ENCODE measurements at regions not wholly inside any gene's neighbourhood (a gene's known extent, or its start where the extent isn't known, plus 50 kb on each side); places are given as distances from the start of the nearest gene placed in this dataset. TPM values are rescaled to one million over a fixed set of nuclear protein-coding genes. Genes with fewer than 3 reads are reported as not detected.

DNA sequence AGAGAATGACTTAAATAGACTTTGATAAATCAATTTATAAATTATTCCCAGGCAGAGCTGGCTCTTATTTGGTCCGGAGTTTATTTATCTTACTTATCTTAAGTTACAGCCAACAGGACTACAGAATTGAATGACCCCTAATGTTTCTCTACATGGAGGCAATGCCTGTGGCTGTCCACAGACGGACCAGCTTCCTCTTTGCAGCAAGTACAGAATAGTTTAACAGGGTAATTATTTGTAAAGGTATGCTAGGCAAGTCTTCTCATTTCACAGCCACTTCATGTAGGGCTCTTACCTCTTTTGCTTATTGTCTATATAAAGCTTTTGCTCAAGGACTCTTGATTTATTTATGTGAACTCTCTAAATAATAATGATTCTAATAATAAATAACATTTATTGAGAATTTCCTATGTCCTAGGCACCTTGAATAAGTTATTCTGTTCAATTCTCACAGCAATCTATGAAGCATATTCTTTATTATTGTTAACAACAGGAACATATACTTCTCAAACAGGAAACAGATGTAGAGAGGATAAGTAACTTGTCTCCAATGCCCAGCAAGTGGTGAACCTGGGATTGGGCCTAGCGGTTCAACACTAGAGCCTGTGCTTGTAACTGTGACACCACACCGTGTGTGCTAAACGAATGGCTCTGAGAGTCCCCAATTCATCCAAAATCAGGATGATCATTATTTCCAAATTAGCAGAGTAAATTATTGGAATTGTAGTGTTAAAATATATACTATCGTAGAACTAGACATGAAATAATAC, 58.8 kb upstream of the NXPH2 start:
- POLR2A ChIA-PET, result no interaction called here
- CTCF ChIA-PET, result no interaction called here

DNA sequence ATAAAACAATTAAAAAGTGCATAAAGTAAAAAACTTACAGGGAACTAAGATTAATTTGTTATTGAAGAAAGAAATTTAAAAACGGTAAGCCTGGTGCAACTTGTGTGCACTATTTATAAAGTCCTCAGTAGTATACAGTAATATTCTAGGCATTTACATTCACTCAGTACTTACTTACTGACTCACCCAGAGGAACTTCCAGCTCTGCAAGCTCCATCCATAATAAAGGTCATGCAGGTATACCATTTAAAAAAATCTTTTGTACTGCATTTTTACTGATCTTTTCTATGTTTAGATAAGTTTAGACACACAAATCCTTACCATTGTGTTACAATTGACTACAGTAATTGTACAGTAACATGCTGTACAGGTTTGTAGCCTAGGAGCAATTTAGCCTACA, 51.5 kb upstream of the NXPH2 start:
- H3K27ac ChIP-seq (ENCODE audit: low read depth, low read length), result no peak overlapping the region
- POLR2A ChIA-PET, result no interaction called here
- no peak overlapping the region for H3K4me3 ChIP-seq (ENCODE audit: low read depth, low read length)
- CTCF ChIA-PET, result no interaction called here
- TF ChIP-seq, protein P1, sequence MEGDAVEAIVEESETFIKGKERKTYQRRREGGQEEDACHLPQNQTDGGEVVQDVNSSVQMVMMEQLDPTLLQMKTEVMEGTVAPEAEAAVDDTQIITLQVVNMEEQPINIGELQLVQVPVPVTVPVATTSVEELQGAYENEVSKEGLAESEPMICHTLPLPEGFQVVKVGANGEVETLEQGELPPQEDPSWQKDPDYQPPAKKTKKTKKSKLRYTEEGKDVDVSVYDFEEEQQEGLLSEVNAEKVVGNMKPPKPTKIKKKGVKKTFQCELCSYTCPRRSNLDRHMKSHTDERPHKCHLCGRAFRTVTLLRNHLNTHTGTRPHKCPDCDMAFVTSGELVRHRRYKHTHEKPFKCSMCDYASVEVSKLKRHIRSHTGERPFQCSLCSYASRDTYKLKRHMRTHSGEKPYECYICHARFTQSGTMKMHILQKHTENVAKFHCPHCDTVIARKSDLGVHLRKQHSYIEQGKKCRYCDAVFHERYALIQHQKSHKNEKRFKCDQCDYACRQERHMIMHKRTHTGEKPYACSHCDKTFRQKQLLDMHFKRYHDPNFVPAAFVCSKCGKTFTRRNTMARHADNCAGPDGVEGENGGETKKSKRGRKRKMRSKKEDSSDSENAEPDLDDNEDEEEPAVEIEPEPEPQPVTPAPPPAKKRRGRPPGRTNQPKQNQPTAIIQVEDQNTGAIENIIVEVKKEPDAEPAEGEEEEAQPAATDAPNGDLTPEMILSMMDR (IDR thresholded peaks at IDR 0.05; ENCODE audit: low read depth, low read length), result no peak
- H3K9me3 ChIP-seq (ENCODE audit: control insufficient read depth, insufficient read depth, low read length), result no peaks in the 10 kb centered on the region
- no peaks in the 10 kb centered on the region for H3K27me3 ChIP-seq (ENCODE audit: control insufficient read depth, insufficient read depth, low read length)
- no peak for DNase-seq (ENCODE audit: low read depth, low spot score)

More for the DNA sequence above, 58.8 kb upstream of the NXPH2 start:
- Histone ChIP-seq H3K4me3 (ENCODE audit: low read depth, low read length) (no peak overlapping the region), H3K9me3 (ENCODE audit: control insufficient read depth, insufficient read depth, low read length) (no peaks in the 10 kb centered on the region), H3K27ac (ENCODE audit: low read depth, low read length) (no peak overlapping the region), H3K27me3 (ENCODE audit: control insufficient read depth, insufficient read depth, low read length) (no peaks in the 10 kb centered on the region)
- DNase-seq (ENCODE audit: low read depth, low spot score), result no peak
- TF ChIP-seq, protein P1 (IDR thresholded peaks at IDR 0.05; ENCODE audit: low read depth, low read length), result no peak

DNA sequence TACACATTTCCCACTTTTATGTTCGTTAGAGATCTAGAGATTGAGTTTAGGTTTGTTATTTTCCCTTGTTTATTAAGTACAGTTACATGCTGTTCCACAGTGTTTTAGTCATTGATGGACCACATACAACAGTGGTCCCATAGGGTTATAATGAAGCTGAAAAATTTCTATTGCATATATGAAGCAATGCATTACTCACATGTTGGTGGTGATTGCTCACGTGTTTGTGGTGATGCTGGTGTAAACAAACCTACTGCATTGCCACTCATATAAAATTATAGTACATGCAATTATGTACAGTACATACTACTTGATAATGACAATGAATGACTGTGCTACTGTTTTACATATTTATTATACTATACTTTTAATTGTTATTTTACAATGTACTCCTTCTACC, 51.0 kb upstream of the NXPH2 start:
- POLR2A ChIA-PET, result no interaction called here
- TF ChIP-seq, protein P1 (IDR thresholded peaks at IDR 0.05; ENCODE audit: low read depth, low read length), result no peak
- CTCF ChIA-PET, result interaction anchor here (1.6 kb wide), 1 partner anchor 15 kb away, joined by 6 read pairs; no protein-coding TSS in a partner anchor
- Histone ChIP-seq H3K27me3 (ENCODE audit: control insufficient read depth, insufficient read depth, low read length) (no peaks in the 10 kb centered on the region), H3K27ac (ENCODE audit: low read depth, low read length) (no peak overlapping the region), H3K4me3 (ENCODE audit: low read depth, low read length) (no peak overlapping the region), H3K9me3 (ENCODE audit: control insufficient read depth, insufficient read depth, low read length) (no peaks in the 10 kb centered on the region)
- no peak for DNase-seq (ENCODE audit: low read depth, low spot score)

DNA sequence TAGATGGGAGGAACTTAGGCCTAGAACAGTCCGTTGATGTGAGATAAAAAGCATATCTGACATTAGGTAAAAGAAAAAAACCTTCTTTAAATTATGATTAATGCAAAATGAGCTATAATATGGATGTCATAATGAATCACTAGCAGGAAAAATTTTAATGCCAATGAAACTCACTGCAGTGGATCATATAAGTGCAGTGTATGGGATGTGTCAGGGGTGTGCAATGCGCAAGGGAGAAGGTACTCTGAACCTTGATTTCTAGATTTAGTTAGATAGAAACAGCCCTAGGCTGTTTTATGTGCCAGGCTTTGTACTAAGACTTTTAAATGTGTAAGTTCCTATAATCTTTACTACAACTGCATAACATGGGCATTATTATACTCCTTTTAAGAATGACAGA, 50.4 kb upstream of the NXPH2 start:
- Histone ChIP-seq H3K27me3 (ENCODE audit: control insufficient read depth, insufficient read depth, low read length) (no peaks in the 10 kb centered on the region), H3K27ac (ENCODE audit: low read depth, low read length) (no peak overlapping the region), H3K4me3 (ENCODE audit: low read depth, low read length) (no peak overlapping the region), H3K9me3 (ENCODE audit: control insufficient read depth, insufficient read depth, low read length) (no peaks in the 10 kb centered on the region)
- DNase-seq (ENCODE audit: low read depth, low spot score), result no peak
- ChIA-PET POLR2A (no interaction called here), CTCF (interaction anchor here (1.6 kb wide), 1 partner anchor 16 kb away, joined by 6 read pairs; no protein-coding TSS in a partner anchor)
- TF ChIP-seq, protein P1 (IDR thresholded peaks at IDR 0.05; ENCODE audit: low read depth, low read length), result no peak

Small RNA genes in the stretch of these regions (small RNA-seq; reads per million reads assigned to genes)
- gene RF00139 (ENCODE audit: insufficient read length, low read depth), result not detected
- gene RN7SKP286 (ENCODE audit: insufficient read length, low read depth), result not detected
